ENCODE measurements at regions not wholly inside any gene's neighbourhood (a gene's known extent, or its start where the extent isn't known, plus 50 kb on each side); places are given as distances from the start of the nearest gene placed in this dataset.

- Histone ChIP-seq H3K4me1 (ENCODE audit: control insufficient read depth, insufficient read depth, low read length) (no peaks in the 10 kb centered on the region; the same call in 1 of the 2 replicates), H3K9me3 (ENCODE audit: control insufficient read depth, insufficient read depth, low read length) (no peaks in the 10 kb centered on the region), H3K4me3 (ENCODE audit: low read length) (no peak overlapping the region), H3K27ac (ENCODE audit: low read length) (no peak overlapping the region), H3K36me3 (ENCODE audit: control insufficient read depth, insufficient read depth, low read length) (no peaks in the 10 kb centered on the region), H3K27me3 (ENCODE audit: control insufficient read depth, insufficient read depth, low read length) (no peaks in the 10 kb centered on the region)
- WGBS (ENCODE audit: insufficient coverage, insufficient read length): no CpG with 5 or more reads among the region's 70 CpGs
- DNase-seq (ENCODE audit: low read depth, low spot score): no peak
Observed at GRCh38 chr18:78637442-78638402, 341.9 kb upstream of the SALL3 start.

- no peak for DNase-seq (ENCODE audit: low read depth, low spot score)
- no peaks in the 10 kb centered on the region for H3K27me3 ChIP-seq (ENCODE audit: control insufficient read depth, insufficient read depth, low read length)
- no peak overlapping the region for H3K4me3 ChIP-seq (ENCODE audit: low read length)
- no peaks in the 10 kb centered on the region; the same call in 1 of the 2 replicates for H3K4me1 ChIP-seq (ENCODE audit: control insufficient read depth, insufficient read depth, low read length)
- no CpG with 5 or more reads among the region's 23 CpGs for WGBS (ENCODE audit: insufficient coverage, insufficient read length)
- no peaks in the 10 kb centered on the region for H3K9me3 ChIP-seq (ENCODE audit: control insufficient read depth, insufficient read depth, low read length)
- H3K27ac ChIP-seq (ENCODE audit: low read length): no peak overlapping the region
- H3K36me3 ChIP-seq (ENCODE audit: control insufficient read depth, insufficient read depth, low read length): no peaks in the 10 kb centered on the region
Observed at GRCh38 chr18:78639006-78639950, 340.3 kb upstream of the SALL3 start.

DNA sequence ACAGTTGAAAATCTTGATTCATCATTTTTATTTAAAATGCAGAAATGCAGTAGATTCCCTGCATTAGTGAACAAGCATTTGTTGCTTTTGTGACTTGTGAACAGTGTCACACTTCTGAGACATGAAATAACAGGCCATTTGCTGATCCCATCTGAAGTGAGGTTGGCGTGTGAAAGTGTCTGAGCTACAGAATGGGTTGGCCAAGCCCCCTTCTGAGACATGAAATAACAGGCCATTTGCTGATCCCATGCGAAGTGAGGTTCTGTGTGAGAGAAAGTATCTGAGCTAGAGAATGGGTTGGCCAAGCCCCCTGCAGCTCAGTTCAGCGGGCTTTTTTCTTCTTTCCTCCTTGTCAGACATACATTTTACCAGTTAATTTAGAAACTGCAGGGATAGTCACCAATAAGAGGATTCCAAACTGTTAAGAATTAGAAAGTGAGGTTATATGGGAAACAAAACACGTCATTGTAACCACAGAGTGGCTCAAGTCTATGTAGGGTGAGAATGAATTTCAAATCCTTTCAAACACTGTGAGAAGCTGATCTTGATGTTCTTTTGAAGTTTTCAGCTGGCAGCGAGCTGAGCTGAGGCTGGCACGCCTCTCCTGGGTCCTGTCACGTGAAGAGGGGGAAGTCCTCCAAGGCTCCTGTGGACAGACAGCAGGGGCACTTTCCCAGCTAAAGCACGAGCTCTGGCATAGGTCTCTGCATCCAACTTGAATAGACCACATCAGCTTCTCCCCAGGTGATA, 339.2 kb upstream of the SALL3 start:
- H3K36me3 ChIP-seq (ENCODE audit: control insufficient read depth, insufficient read depth, low read length): no peaks in the 10 kb centered on the region
- no peak overlapping the region for H3K27ac ChIP-seq (ENCODE audit: low read length)
- no peak overlapping the region for H3K4me3 ChIP-seq (ENCODE audit: low read length)
- H3K9me3 ChIP-seq (ENCODE audit: control insufficient read depth, insufficient read depth, low read length): no peaks in the 10 kb centered on the region
- no CpG with 5 or more reads among the region's 8 CpGs for WGBS (ENCODE audit: insufficient coverage, insufficient read length)
- DNase-seq (ENCODE audit: low read depth, low spot score): no peak
- no peaks in the 10 kb centered on the region for H3K27me3 ChIP-seq (ENCODE audit: control insufficient read depth, insufficient read depth, low read length)
- H3K4me1 ChIP-seq (ENCODE audit: control insufficient read depth, insufficient read depth, low read length): no peaks in the 10 kb centered on the region; the same call in 1 of the 2 replicates

- no peaks in the 10 kb centered on the region for H3K27me3 ChIP-seq (ENCODE audit: control insufficient read depth, insufficient read depth, low read length)
- no peaks in the 10 kb centered on the region for H3K9me3 ChIP-seq (ENCODE audit: control insufficient read depth, insufficient read depth, low read length)
- H3K4me3 ChIP-seq (ENCODE audit: low read length): no peak overlapping the region
- no peaks in the 10 kb centered on the region; the same call in 1 of the 2 replicates for H3K4me1 ChIP-seq (ENCODE audit: control insufficient read depth, insufficient read depth, low read length)
- H3K36me3 ChIP-seq (ENCODE audit: control insufficient read depth, insufficient read depth, low read length): no peaks in the 10 kb centered on the region
- WGBS (ENCODE audit: insufficient coverage, insufficient read length): no CpG with 5 or more reads among the region's 3 CpGs
- no peak overlapping the region for H3K27ac ChIP-seq (ENCODE audit: low read length)
- DNase-seq (ENCODE audit: low read depth, low spot score): no peak
Observed at GRCh38 chr18:78641689-78642231, 337.9 kb upstream of the SALL3 start.

- no CpG with 5 or more reads among the region's 11 CpGs for WGBS (ENCODE audit: insufficient coverage, insufficient read length)
- Histone ChIP-seq H3K36me3 (ENCODE audit: control insufficient read depth, insufficient read depth, low read length) (no peaks in the 10 kb centered on the region), H3K27me3 (ENCODE audit: control insufficient read depth, insufficient read depth, low read length) (no peaks in the 10 kb centered on the region), H3K4me3 (ENCODE audit: low read length) (no peak overlapping the region), H3K9me3 (ENCODE audit: control insufficient read depth, insufficient read depth, low read length) (no peaks in the 10 kb centered on the region), H3K4me1 (ENCODE audit: control insufficient read depth, insufficient read depth, low read length) (no peaks in the 10 kb centered on the region; the same call in 1 of the 2 replicates), H3K27ac (ENCODE audit: low read length) (no peak overlapping the region)
- no peak for DNase-seq (ENCODE audit: low read depth, low spot score)
Observed at GRCh38 chr18:78642296-78642951, 337.2 kb upstream of the SALL3 start.

DNA sequence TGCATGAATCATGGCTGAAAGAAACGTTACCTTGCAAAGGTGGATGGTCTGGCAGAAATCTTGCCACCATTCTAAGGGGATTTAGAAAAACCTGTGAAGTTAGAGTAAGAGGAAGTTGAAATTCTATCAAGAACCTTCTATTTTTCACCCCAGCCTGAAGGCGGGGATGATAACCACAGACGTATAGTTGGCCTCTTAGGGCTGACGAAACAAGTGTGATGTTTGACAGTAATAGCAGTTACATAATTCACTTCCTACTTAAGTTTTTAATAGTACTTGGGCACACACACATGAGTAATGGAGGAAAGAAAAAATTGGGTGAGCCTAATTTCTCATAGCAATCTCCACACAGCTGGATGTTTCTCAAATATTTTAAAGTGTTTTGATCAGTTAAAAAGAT, 336.6 kb upstream of the SALL3 start:
- Histone ChIP-seq H3K4me3 (ENCODE audit: low read length) (no peak overlapping the region), H3K27me3 (ENCODE audit: control insufficient read depth, insufficient read depth, low read length) (no peaks in the 10 kb centered on the region), H3K27ac (ENCODE audit: low read length) (no peak overlapping the region), H3K36me3 (ENCODE audit: control insufficient read depth, insufficient read depth, low read length) (no peaks in the 10 kb centered on the region), H3K4me1 (ENCODE audit: control insufficient read depth, insufficient read depth, low read length) (no peaks in the 10 kb centered on the region; the same call in 1 of the 2 replicates), H3K9me3 (ENCODE audit: control insufficient read depth, insufficient read depth, low read length) (no peaks in the 10 kb centered on the region)
- no peak for DNase-seq (ENCODE audit: low read depth, low spot score)
- no CpG with 5 or more reads among the region's 4 CpGs for WGBS (ENCODE audit: insufficient coverage, insufficient read length)

- H3K4me1 ChIP-seq (ENCODE audit: control insufficient read depth, insufficient read depth, low read length): no peaks in the 10 kb centered on the region; the same call in 1 of the 2 replicates
- no peak for DNase-seq (ENCODE audit: low read depth, low spot score)
- no CpG with 5 or more reads among the region's 14 CpGs for WGBS (ENCODE audit: insufficient coverage, insufficient read length)
- no peaks in the 10 kb centered on the region for H3K9me3 ChIP-seq (ENCODE audit: control insufficient read depth, insufficient read depth, low read length)
- H3K27ac ChIP-seq (ENCODE audit: low read length): no peak overlapping the region
- no peak overlapping the region for H3K4me3 ChIP-seq (ENCODE audit: low read length)
- H3K27me3 ChIP-seq (ENCODE audit: control insufficient read depth, insufficient read depth, low read length): no peaks in the 10 kb centered on the region
- no peaks in the 10 kb centered on the region for H3K36me3 ChIP-seq (ENCODE audit: control insufficient read depth, insufficient read depth, low read length)
Observed at GRCh38 chr18:78643981-78644380, 335.6 kb upstream of the SALL3 start.

- Histone ChIP-seq H3K36me3 (ENCODE audit: control insufficient read depth, insufficient read depth, low read length) (no peaks in the 10 kb centered on the region), H3K27ac (ENCODE audit: low read length) (no peak overlapping the region), H3K4me3 (ENCODE audit: low read length) (no peak overlapping the region), H3K27me3 (ENCODE audit: control insufficient read depth, insufficient read depth, low read length) (no peaks in the 10 kb centered on the region), H3K9me3 (ENCODE audit: control insufficient read depth, insufficient read depth, low read length) (no peaks in the 10 kb centered on the region), H3K4me1 (ENCODE audit: control insufficient read depth, insufficient read depth, low read length) (no peaks in the 10 kb centered on the region; the same call in 1 of the 2 replicates)
- WGBS (ENCODE audit: insufficient coverage, insufficient read length): no CpG with 5 or more reads among the region's 20 CpGs
- no peak for DNase-seq (ENCODE audit: low read depth, low spot score)
Observed at GRCh38 chr18:78645216-78645615, 334.4 kb upstream of the SALL3 start.

GRCh38 chr18:78647018-78647417, 332.6 kb upstream of the SALL3 start:
- no peaks in the 10 kb centered on the region; the same call in 1 of the 2 replicates for H3K9me3 ChIP-seq (ENCODE audit: control insufficient read depth, insufficient read depth, low read length)
- no peak for DNase-seq (ENCODE audit: low read depth, low spot score)
- H3K36me3 ChIP-seq (ENCODE audit: control insufficient read depth, insufficient read depth, low read length): no peaks in the 10 kb centered on the region
- no peak overlapping the region for H3K4me3 ChIP-seq (ENCODE audit: low read length)
- H3K27me3 ChIP-seq (ENCODE audit: control insufficient read depth, insufficient read depth, low read length): no peaks in the 10 kb centered on the region
- WGBS (ENCODE audit: insufficient coverage, insufficient read length): no CpG with 5 or more reads among the region's 4 CpGs
- no peak overlapping the region for H3K27ac ChIP-seq (ENCODE audit: low read length)
- H3K4me1 ChIP-seq (ENCODE audit: control insufficient read depth, insufficient read depth, low read length): no peaks in the 10 kb centered on the region; the same call in 1 of the 2 replicates
